GM21786 (cell line): ENCODE measurements at regions not wholly inside any gene's neighbourhood (a gene's known extent, or its start where the extent isn't known, plus 50 kb on each side); places are given as distances from the start of the nearest gene placed in this dataset.

Experiments used
- ATAC-seq: cut with Tn5 transposase; IDR thresholded peaks from one replicate; pipeline ENCODE4 v1.9.1; 2021; ENCODE audit not compliant: unreplicated experiment

GRCh38 chr21:27206368-27206982, 239.6 kb upstream of the ADAMTS5 start:
- ATAC-seq = no peak

DNA sequence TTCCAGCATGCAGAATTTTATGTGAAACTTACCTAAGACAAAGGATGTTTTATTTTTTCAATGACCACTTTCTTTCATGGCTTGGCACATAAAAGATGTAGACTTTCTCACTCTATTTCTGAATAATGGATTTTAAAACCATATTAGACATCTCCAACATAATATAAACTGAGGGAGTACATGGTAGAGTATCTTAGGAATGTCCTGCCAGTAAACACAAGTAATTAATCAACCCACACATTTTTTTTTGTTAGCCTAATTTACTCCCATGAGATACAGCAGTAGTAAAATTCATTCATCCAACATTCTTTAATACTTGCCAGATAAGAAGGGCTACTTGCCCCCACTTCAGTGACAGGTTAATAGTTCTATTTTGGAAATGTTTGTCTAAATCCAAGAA, 235.4 kb upstream of the ADAMTS5 start:
- ATAC-seq = no peak

DNA sequence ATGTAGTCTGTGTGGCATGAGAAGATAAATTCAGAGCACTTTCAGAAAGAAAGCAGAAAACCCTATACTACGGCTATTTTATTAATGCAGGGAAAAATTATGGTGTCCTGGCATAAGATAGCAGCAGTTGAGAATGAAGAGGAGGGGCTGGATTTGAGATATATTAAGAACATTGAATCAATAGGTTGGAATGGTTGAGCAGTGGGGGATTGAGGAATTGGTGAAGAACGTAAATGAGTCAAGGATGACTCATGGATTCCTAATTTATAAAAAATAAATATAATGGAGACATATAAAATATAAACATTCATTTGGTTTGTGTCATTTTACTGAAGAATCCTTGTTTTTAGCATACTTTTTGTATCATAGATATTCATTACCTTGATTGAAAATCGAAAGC, 234.3 kb upstream of the ADAMTS5 start:
- no peak for ATAC-seq

DNA sequence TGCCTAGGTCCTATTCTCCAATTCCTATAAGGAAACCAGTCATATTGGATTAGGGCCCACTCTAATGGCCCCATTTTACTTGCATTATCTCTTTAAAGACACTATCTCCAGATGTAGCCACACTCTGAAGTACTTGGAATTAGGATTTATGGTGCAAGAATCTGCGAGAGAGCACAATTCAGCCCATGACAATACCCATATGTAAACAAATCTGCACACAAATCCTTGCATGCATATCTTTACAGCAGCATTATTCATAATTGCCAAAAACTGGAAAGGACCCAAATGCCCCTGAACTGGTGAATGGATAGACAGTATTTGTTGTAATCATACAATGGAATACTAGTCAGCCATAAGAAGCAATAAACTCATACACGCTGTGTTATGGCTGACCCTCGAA, 229.8 kb upstream of the ADAMTS5 start:
- no peak for ATAC-seq

DNA sequence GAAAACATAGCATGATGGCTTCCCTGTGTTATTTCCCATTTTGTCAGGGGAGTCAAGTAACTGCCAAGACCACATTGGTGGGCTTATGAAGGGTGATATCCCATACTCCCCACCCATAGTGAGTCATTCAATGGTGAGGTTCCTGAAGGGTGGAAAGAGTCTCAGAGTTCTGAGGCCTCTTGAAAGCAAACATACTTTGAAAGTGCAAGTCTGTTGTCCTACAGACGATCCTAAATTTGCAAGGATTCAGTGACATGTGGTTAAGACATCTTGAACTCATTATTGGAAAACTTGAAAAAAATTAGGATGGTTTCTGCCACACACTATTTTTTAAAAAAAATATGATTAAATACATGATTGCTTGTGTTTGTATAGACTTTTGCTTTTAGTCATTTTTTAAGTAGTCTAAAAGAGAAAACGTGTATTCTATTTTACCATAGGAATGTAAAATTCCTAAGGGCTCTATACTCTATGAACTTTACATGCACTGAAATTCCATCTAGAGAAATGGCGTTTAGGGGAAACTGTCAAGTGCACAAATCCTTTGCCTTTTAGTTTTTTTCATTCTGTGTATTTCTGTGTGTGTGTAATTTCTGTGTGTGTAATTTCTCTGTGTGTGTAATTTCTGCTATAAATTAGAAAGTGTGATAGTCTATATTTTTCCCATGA, 225.5 kb upstream of the ADAMTS5 start:
- no peak for ATAC-seq

GRCh38 chr21:27190601-27191000, 223.7 kb upstream of the ADAMTS5 start:
- no peak for ATAC-seq

DNA sequence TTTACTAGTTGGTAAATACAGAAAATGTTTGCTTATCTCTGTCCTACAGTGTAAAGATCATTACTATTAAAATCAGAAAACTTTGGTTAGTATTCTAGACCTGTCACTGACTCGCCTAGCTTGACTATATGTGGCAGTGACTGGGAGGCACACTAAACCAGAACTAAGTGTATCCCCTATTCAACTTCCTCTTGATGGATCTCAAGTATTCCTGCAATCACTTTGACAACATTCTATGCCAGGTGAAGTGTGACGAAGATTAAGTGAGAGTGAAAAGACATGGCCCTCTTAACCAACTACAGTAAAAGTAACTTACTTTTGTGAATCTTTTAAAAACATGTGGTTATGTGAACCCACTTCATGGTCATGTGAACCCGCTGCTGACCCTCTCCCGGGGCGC, 223.0 kb upstream of the ADAMTS5 start:
- no peak for ATAC-seq

GRCh38 chr21:27173053-27173452, 206.2 kb upstream of the ADAMTS5 start:
- ATAC-seq = no peak

- no peak for ATAC-seq
Observed at GRCh38 chr21:27171707-27172106, 204.8 kb upstream of the ADAMTS5 start.

GRCh38 chr21:27168084-27168483, 201.2 kb upstream of the ADAMTS5 start:
- ATAC-seq = no peak

GRCh38 chr21:27164208-27165177, 197.6 kb upstream of the ADAMTS5 start:
- ATAC-seq = no peak

GRCh38 chr21:27158967-27159366, 192.1 kb upstream of the ADAMTS5 start:
- ATAC-seq = no peak

DNA sequence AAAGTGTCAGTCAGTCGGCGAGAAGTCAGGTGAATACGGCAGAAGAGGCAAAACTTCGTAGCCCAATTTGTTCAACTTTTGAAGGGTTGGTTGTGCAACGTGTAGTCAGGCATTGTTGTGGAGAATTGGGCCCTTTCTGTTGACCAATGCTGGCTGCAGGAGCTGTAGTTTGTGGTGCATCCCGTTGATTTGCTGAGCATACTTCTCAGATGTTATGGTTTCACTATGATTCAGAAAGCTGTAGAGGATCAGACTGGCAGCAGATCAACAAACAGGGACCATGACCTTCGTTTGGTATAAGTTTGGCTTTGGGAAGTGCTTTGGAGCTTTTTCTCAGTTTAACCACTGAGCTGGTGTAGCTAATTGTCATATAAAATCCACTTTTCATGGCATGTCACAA, 190.2 kb upstream of the ADAMTS5 start:
- ATAC-seq = no peak

DNA sequence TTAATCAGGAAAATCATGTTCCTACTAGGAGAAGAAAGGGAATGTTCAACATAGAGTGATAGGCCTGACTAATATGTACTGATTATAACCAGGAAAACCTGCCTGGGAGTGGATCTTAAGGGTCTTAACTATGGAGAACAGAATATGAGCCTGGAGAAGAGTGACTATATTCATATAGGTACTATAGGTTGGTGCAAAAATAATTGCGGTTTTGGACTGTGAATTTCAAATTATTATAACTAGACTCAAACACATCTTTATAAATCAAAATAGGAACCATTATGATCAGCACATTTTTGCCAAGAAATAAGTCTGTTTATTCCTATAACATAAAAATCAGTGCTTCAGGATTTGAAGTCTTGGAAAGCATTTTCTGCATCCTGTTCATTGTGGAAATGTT, 189.8 kb upstream of the ADAMTS5 start:
- ATAC-seq = no peak

- ATAC-seq = no peak
Observed at GRCh38 chr21:27155130-27155500, 188.2 kb upstream of the ADAMTS5 start.

- ATAC-seq = no peak
Observed at GRCh38 chr21:27154451-27155129, 187.7 kb upstream of the ADAMTS5 start.

- ATAC-seq = no peak
Observed at GRCh38 chr21:27152996-27153395, 186.1 kb upstream of the ADAMTS5 start.

- ATAC-seq = no peak
Observed at GRCh38 chr21:27149034-27149433, 182.1 kb upstream of the ADAMTS5 start.

DNA sequence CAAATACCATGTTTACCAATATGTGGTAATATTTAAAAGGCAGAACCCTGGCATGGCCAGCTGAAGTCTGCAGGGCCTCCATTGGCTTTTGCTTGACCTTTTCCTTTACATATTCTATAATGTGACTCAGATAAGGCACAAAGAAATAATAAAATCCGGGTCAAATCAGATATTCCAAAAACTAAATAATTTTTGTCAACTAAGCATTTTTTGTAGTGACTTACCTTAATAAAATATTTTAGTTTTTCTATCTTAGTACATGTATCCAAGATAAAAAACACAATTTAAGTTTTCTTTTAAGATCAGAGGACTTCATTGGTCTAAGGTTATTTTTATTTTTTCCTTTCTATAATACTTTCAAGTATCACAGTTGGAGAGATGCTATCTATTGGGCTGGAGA, 179.4 kb upstream of the ADAMTS5 start:
- ATAC-seq = no peak

GRCh38 chr21:27145134-27145798, 178.4 kb upstream of the ADAMTS5 start:
- no peak for ATAC-seq

GRCh38 chr21:27143476-27143875, 176.6 kb upstream of the ADAMTS5 start:
- no peak for ATAC-seq
